Activated CD4-positive, alpha-beta T cell treated with anti-CD3 and anti-CD28 coated beads, Interleukin-2, amount 50 U/mL, for 4 hours (primary cell): ENCODE measurements at regions not wholly inside any gene's neighbourhood (a gene's known extent, or its start where the extent isn't known, plus 50 kb on each side); places are given as distances from the start of the nearest gene placed in this dataset.
"Not testable (repeated sequence)": the region's sequence is repeated elsewhere in the genome, so short reads cannot be mapped to it uniquely, and the experiment has no call there.

ENCODE experiments used
- DNase-seq, 2 experiments: peaks; one replicate each; pipeline ENCODE4 v3.0.0-alpha.2; 2020

DNA sequence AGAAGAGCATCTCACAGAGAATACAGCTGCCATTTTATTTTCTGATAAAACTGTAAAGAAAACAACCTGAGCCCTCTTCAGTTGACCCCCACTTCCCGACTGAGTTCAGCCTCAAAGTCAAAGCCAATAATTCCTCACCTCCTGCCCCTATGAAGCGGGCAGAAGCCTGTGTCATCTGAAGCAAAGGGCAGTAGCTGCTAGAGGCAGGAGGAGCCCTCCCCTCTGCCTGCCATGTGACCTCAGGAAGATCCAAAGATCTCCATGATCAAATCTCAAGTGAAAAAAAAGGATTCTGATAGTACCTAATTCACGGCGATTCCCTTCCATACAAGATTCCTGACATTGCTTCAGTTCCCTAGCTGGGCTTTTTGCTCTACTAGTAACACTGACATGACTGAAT lies 223.1 kb upstream of the CAND1 start:
- no peak for DNase-seq

DNA sequence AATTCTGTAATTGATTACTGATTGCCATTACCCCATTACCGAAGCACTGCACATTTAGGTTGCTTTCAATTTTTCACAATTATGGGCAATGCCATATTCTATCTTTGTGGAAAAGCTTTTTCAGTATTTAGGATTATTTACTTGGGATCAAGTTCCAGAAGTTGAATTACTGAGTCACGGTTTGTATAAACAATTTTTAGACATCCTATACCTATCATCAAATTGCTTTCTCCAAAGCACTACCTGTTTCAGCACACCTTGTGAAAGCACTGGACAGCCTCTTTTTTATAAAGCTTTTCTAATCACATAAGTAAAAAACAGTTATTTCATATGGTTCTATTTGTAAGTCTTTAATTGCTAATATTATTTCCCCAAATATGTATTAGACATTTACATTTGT lies 221.5 kb upstream of the CAND1 start:
- DNase-seq, result no peak

DNA sequence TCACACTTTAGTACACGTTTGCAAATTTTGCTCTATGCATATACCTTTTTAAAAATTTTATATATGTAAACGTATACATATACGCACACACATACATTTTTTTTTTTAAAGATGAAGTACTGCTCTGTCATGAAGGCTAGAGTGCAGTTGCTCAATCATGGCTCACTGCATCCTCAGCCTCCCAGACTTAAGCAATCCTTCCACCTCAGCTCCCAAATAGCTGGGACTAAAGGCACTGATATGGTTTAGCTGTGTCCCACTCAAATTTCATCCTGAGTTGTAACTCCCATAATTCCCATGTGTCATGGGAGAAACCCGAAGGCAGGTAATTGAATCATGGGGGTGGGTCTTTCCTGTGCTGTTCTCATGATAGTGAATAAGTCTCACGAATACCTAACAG lies 220.8 kb upstream of the CAND1 start:
- DNase-seq, result no peak

DNA sequence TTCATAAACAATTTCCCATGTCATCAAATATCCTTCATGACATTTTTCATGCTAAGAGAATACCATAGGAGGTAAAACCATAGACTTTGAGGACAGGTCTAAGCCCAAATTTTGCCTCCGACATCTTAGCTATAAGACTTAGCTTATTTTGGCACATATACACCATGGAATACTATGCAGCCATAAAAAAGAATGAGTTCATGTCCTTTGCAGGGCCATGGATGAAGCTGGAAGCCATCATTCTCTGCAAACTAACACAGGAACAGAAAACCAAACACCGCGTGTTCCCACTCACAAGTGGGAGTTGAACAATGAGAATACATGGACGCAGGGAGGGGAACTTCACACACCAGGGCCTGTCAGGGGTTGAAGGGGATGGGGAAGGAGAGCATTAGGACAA lies 220.0 kb upstream of the CAND1 start:
- not testable (repeated sequence) for DNase-seq

DNA sequence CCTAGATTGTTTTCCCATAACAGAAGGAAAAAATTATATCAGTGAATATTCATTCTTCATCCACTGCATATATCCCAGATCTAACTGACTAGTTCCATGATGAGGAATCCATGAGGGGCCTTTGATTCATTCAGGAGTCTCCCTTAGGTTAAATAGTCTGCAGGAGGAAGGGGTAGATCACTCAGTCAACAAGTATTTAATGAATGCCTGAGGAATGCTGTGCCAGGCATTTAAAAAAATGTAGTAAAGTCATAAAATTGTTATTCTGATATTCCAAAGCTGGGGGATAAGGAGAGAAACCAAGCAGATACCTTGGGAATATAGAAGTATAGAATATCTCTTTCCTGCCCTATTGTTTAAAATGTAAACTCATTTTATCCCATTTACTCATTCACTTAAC lies 216.2 kb upstream of the CAND1 start:
- DNase-seq, result no peak

DNA sequence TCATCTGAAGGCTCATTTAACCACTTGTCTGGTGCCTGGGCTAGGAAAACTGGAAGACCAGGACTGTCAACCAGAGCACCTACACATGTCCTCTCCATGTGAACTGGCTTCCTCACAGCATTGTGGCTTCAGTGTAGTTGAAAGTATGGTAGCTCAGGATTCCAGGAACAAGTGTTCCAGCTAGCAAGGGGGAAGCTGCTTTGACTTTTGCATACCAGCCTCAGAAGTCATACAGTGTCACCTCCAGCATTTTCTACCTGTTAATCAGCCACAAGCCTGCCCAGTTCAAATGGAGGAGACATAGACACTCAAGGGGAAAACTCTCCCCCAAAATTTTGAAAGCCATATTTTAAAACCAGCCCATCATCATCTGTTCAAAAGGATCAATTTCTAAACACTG lies 212.8 kb upstream of the CAND1 start:
- DNase-seq, result no peak

DNA sequence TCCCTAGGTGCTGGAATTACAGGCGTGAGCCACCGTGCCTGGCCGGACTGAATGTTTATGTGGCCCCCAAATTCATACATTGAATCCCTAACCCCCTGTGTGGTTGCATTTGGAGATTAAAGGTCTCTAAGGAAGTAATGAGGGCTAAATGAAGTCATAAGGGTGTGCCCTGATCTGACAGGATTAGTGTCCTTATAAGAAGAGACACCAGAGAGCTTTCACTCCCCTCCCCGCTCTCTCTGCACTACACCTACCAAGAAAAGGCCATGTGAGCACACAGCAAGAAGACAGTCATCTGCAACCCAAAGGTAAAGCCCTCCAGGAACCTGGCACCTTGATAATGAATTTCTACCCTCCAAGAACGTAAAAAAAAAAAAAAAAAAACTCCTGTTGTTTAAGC lies 212.1 kb upstream of the CAND1 start:
- no peak for DNase-seq

DNA sequence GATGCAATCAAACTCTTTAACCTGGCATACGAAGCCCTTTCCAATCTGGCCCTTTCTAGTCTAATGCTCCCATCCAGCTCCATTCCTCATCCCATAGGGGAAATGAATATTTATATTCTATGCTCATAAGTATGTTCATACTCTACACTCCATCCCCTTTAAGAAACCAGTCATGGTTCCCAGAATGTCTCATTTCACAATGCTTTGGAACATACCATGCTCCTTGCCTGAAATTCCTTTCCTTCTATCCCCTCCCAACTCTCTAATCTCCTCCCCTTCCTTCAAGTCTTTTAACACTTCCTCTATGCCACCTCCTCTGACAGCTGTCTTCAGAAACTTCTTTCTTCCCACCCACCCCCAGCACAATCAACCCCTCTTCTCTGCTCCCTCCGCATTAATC lies 207.0 kb upstream of the CAND1 start:
- DNase-seq, result no peak

DNA sequence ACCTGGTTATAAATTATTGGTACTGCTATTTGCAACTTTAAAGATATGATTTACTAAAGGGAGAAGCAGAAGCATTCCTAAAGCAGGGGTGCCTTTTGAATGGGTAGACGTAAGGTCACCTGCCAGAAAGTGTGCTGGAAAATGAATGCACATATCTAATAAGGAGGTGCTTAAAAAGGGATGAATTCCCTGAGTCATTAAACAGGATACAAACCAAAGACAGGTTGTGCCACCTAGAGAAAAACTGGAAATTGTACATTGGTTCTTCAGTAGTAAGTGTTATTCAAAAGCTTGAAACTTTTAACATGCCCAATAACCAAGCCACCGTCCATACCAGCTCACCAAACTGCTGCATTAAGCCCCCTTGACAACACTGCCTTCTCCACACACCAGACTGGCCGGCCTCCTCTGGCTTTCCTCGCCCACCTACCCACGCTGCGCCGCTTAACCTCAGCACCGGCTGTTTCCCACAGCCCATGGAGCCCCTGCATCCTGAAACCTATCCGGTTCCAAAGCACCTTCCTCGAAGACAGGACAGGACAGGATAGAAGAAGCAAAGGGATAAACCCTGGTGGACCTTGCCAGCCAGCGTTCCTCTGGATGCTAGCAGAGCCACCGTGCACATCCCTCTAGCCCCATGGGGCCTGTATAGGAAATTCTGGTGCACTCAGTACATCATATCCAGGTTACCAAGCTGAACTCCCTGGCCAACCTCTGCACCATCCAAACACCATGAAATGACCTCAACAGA lies 201.5 kb upstream of the CAND1 start:
- DNase-seq, result no peak

DNA sequence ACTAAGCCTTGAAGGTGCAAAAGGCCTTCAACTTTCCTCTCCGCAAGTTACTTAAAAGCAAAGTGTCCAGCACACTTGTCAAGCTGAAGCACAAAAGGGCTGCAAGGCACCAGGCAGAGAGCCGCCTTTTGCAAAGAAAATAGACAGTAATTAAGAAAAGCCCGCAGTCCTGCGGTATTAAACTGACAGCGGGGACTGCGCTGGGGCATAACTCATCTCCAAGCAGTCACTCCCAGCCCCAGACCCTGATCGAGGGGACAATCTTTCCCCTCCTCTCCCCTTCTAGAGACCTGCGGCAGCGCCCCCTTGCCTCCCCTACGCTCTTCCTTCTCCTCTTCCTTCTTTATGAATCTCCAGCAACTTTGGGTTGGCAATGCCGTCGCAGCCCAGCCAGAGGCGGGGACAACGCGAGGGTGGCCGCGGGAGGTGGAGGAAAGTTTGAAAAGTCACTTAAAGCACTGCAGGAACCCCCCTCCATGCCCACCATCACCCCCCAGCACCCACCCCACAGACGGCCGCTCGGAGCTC lies 200.9 kb upstream of the CAND1 start:
- DNase-seq, result peak in 1 of 2 experiments; percentile 20

DNA sequence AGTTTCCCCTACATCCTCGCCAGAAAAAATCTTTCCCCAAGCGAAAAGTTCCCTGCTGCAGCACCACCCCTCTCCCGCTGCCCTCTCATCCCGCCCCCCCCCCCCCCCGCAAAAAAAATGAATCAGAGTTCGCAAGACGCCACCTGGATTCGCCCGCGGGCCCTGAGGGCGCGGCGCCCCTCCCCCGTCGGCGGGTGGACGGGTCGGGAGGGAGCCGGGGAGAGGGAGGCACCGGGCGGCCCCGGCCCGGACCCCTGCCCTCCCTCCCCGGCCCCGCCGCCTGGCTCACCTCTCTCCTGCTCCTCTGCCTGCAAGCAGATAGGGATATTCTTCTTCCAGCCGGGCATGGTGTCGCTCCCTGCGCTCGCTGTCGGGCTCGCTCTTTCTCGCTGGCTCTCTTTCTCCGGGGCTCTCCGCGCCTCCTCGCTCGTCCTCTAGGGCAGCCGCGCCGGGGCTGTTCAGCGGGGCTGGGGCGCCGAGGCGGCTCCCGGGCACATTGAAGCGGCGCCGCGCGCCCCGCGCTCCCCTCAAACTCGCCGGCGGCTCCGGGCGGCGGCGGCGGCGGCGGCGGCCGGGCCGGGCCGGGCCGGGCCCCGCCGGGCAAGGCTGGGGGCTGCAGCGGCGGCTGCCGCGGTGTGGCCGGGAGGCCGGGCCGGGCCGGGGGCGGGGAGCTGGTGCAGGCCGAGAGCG lies 200.3 kb upstream of the CAND1 start:
- peak; percentile 40 to 45 for DNase-seq

DNA sequence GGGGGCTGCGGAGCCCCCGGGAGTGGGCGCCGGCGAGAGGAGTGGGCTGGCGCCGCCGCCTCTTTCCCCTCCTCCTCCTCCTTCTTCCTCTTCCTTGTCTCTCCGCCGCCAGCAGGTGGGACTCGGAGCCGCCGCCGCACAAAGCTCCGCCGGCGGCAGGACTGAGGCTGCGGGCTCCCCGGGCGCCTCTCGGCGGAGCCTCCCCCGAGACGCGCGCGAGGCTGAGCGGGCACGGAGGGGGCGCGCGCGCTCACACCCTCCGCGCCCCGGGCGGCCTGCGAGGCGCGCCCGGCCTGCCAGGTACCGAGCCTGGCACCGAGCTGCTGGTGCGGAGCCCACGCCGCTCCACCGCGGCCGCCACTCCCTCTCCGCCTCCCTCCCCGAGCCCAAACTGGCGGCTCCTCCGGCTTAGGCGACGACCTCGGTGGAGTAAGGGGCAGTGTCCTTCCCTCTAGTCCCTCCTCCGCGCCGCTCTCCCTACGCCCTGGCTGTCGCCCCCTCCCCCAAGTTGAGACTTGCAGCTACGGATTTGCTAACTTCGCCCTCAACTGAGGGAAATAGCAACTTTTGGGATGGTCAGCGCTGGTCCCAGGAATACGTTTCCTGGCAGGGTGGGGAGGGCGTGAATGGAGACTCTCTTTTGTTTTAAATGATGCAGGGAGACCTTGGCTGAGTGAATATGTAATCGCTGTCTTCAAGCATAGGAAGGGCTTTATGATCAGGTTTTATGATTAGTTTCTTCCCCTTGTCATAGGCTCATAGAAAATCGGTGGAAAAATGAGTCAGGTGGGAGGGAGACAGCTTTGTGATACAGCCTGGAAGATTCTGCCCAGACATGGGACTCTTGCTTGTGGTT lies 199.5 kb upstream of the CAND1 start:
- DNase-seq, result peak; percentile 38 to 39

DNA sequence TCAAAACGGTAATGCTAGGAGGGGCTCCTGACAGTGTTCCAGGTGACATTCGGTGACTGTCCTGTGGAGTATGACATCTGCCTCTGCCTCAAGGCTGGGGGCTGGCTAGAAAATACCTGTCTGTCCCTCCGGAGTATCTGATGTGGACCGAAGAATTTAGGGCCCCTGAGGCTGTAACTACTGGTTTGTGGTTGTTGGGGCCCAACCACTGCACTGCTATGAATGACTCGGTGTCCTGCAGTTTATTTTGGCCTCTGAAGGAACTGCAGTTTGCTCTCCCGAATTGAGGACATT lies 198.9 kb upstream of the CAND1 start:
- DNase-seq, result peak in 1 of 2 experiments; percentile 27

DNA sequence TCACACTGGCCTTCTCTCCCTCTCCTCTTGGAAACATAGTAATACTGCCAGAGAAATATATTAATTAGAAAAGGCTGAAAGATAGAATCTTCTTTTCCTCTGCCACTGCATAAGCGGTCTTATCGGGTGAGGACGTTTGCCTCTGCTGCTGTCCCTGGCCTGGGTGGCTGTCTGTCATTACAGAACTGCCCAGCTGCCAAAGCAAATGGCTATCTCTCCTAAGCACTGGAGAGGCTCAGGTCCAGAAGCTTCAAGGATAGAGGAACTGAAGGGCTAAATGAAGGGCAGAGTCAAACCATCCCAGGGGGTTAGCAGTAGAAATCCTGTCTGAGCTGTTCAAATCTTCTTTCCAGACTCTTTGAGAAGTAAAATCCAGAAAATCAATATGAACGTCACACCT lies 198.6 kb upstream of the CAND1 start:
- DNase-seq, result no peak

DNA sequence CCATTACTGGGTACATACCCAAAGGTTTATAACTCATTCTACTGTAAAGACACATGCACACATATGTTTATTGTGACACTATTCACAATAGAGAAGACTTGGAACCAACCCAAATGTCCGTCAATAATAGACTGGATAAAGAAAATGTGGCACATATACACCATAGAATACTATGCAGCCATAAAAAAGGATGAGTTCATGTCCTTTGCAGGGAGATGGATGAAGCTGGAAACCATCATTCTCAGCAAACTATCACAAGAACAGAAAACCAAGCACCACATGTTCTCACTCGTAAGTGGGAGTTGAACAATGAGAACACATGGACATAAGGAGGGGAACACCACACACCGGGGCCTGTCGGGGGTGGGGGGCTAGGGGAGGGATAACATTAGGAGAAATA lies 196.9 kb upstream of the CAND1 start:
- not testable (repeated sequence) for DNase-seq

DNA sequence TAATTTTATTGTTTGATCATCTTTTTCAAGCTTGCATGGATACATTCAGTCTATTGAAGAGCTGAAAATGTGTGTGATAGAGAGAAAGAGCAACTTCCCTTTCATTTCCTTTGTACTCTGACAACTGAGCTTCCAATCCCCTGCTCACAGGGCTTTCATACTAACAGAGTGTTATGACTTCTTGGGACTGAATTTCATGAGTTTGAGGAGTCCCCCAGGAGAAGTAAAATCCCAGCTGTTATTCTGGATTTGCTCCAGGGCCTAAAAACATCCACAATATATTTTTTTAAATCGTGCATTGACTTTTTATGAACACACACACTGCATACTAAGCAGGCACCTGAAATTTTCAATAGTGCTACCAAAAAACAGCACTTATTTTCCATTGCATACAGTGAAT lies 195.8 kb upstream of the CAND1 start:
- no peak for DNase-seq

DNA sequence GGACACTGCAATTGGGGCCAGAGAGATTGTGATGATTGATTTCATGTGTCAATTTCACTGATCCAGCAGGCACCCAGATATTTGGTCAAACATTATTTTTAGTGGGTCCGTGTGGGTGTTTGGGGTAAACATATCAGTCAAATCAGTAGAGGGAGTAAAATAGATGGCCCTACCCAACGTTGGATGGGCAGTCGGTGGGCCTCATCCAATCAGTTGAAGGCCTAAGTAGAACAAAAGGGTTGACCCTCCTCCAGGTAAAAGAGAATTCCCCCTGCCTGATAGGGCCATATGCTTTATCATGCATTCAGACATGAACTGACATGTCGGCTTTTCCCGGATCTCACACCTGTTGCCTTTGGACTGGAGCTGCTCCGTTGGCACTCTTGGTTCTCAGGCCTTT lies 195.1 kb upstream of the CAND1 start:
- no peak for DNase-seq

DNA sequence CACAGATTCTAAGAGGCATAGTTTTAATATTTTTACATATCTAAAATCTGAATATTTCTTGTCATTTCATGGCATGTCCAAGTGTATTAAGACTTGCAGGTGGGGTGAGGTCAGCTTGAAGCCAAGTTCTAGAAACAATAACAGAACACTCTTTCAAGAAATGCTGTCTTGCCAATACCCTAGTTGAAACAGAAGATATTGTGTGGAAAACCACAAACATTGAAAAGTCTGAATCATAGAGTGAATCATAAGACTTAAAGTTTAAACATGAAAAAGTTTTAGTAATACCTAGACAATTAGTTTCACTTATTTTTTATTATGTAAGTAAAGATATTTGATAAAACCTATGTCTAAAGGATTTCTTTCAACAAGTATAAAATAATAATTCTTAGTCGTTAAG lies 191.5 kb upstream of the CAND1 start:
- no peak for DNase-seq

DNA sequence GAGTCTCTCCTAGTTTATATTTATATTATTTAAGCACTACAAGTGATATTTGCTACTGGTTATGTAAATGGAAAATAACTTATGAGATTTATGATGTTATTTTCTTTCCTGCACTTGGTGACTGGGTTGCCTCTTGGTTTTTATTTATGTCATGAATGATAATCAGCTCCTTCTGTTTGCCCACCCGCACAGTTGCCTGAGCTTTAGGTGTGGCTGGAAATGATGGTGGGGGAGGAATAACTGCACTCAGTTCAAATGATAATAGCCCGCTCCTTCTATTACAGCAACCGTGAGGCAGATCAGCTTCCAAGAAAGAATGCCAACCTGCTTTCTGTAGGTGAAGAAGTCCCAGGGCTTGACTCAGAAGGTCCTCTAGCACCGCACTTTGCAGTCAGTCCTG lies 190.2 kb upstream of the CAND1 start:
- no peak for DNase-seq

DNA sequence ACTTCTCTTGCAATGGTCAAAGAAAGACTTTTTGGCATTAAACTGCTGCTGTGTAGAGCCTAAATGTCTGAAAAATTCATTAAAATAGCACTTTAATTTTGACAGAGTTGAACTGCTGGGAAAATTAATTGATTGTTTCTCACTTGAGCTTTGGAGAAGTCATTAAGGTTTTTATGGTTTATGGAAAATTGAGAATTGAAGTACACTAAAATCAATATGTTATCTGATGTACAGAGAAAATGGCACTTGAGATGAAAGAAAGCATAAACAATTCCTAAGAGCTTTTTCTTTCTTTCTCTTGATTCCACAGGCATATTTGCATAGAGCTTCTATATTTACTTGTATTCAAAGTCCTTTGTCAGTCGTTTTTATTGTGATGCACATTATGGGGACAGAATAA lies 188.5 kb upstream of the CAND1 start:
- no peak for DNase-seq

DNA sequence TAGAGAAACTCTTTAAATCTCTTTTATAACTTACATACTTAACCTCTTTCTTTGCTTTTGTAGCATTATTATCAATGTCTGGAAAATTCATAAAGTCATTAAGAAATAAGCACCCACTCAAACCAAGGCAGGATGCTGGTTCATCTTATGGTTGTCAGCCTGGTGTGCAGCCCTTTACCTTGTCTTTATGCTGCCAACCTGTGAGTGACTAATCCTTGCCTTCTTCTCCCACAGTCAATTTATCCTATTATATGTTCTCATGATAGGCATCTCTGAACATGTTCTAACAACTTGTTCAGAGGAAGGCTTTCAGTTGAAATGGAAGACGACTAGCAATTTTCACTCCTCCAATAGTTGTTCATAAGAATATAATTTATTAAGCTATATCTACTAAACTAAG lies 186.9 kb upstream of the CAND1 start:
- DNase-seq, result no peak

DNA sequence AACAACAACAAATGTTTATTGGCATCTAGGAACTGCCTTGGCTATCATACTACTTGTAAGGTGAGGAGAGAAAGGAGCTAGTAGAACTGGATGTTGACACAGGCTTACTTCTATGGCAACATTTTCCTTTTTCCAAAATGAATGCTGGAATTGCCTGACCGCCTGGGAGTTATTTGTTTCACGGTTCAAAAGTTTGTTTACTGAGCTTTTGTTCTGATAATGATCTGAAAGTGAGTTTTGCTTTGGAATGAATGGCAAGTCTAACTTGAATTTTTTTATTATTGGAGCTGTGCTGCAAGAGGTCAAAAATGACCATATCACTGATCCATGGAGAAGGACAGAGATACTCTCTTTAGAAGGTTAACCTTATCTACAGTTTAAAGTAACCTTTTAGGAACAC lies 183.5 kb upstream of the CAND1 start:
- DNase-seq, result no peak

DNA sequence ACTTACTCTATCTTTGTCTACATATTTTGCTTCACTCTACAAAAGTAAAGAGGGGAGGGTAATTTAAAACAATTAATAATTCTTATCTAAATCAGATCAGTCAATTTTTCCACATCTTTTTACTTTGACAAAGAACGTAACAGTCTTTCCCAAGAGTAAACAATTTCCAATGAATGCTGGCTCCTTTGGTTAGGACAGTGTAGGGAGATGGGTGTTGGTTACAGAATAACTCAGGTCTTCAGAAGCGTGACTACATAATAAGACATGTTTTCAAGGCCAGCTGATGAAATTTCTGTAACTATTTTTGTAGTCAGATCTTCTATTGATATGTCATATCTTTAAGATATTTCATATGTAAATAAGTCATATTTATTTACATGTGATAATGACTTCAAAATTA lies 183.0 kb upstream of the CAND1 start:
- no peak for DNase-seq
